Neural cell (in vitro differentiated cells): ENCODE measurements at regions not wholly inside any gene's neighbourhood (a gene's known extent, or its start where the extent isn't known, plus 50 kb on each side); places are given as distances from the start of the nearest gene placed in this dataset.

Source experiments
- H2AFZ ChIP-seq: fragments of 200-600, 300-800 bp; sonication (generic), shearing (Covaris generic); 2 replicates; pipeline ENCODE4 v1.6.0; 2014; ENCODE audit warnings: low read depth, mild to moderate bottlenecking, antibody characterized with exemption, low read length, moderate library complexity
- H3F3A ChIP-seq: fragments of 200-600 bp; shearing (Covaris generic); 2 replicates; pipeline ENCODE4 v1.6.1; 2016; ENCODE audit warnings: mild to moderate bottlenecking, moderate library complexity, mixed read lengths, antibody characterized with exemption, low read length; ENCODE audit not compliant: insufficient read depth, poor library complexity, severe bottlenecking
- H3K27ac ChIP-seq: fragments of 200-600, 300-800 bp; sonication (generic), shearing (Covaris generic); 2 replicates; pipeline ENCODE4 v1.5.1; 2014; ENCODE audit warnings: mild to moderate bottlenecking, low read length, moderate library complexity
- H3K27me3 ChIP-seq: fragments of 300-800, 200-600 bp; sonication (generic), shearing (Covaris generic); 2 replicates; pipeline ENCODE4 v1.6.0; 2014; ENCODE audit warnings: mild to moderate bottlenecking, low read depth, low read length, moderate library complexity; ENCODE audit not compliant: insufficient read depth
- H3K36me3 ChIP-seq: fragments of 300-800, 200-600 bp; sonication (generic), shearing (Covaris generic); 2 replicates; pipeline ENCODE4 v1.5.1; 2014; ENCODE audit warnings: mild to moderate bottlenecking, antibody characterized with exemption, low read length, moderate library complexity; ENCODE audit not compliant: insufficient read depth
- H3K4me2 ChIP-seq: fragments of 300-800, 200-600 bp; sonication (generic), shearing (Covaris generic); 2 replicates; pipeline ENCODE4 v1.6.0; 2014; ENCODE audit warnings: mild to moderate bottlenecking, low read length
- H3K4me3 ChIP-seq: fragments of 300-800, 200-600 bp; sonication (generic), shearing (Covaris generic); 2 replicates; pipeline ENCODE4 v1.5.1; 2014; ENCODE audit warnings: mild to moderate bottlenecking, low read length, moderate library complexity
- H3K79me2 ChIP-seq: fragments of 200-600 bp; shearing (Covaris generic); replicated peaks from 2 replicates; pipeline ENCODE4 v1.6.0; 2014; ENCODE audit warnings: mild to moderate bottlenecking, low read length, moderate library complexity; ENCODE audit not compliant: insufficient read depth
- H3K9ac ChIP-seq: fragments of 300-800, 200-600 bp; sonication (generic), shearing (Covaris generic); 2 replicates; pipeline ENCODE4 v1.6.1; 2016; ENCODE audit warnings: mild to moderate bottlenecking, low read length, mixed read lengths
- H3K9me2 ChIP-seq: fragments of 200-600 bp; shearing (Covaris generic); 2 replicates; pipeline ENCODE4 v1.6.1; 2016; ENCODE audit warnings: mild to moderate bottlenecking, low read length, mixed read lengths; ENCODE audit not compliant: insufficient read depth
- H3K9me3 ChIP-seq: fragments of 200-600, 300-800 bp; sonication (generic), shearing (Covaris generic); 2 replicates; pipeline ENCODE4 v1.6.1; 2016; ENCODE audit warnings: mild to moderate bottlenecking, mixed run types, low read length, moderate library complexity, mixed read lengths
- H4K20me1 ChIP-seq: fragments of 200-600 bp; shearing (Covaris generic); 2 replicates; pipeline ENCODE4 v1.6.1; 2016; ENCODE audit warnings: mild to moderate bottlenecking, mixed run types; ENCODE audit not compliant: insufficient read depth
- EP300 ChIP-seq: fragments of 450-650 bp; conservative IDR thresholded peaks from 2 replicates; pipeline ENCODE4 v1.6.1; 2014; ENCODE audit warnings: antibody characterized with exemption, mild to moderate bottlenecking, moderate library complexity; ENCODE audit not compliant: poor library complexity, severe bottlenecking
- EZH2 ChIP-seq: fragments of 200-600, 300-800 bp; shearing (Covaris generic), sonication (generic); IDR thresholded peaks from 2 replicates; pipeline ENCODE4 v1.6.1; 2014; ENCODE audit warnings: antibody characterized with exemption, low read length, borderline replicate concordance, mild to moderate bottlenecking; ENCODE audit not compliant: insufficient read depth, poor library complexity, severe bottlenecking
- MXI1 ChIP-seq: fragments of 450-650 bp; conservative IDR thresholded peaks from 2 replicates; pipeline ENCODE4 v1.6.1; 2014; ENCODE audit warnings: antibody characterized with exemption, mild to moderate bottlenecking; ENCODE audit not compliant: poor library complexity, severe bottlenecking
- POLR2AphosphoS5 ChIP-seq: IDR thresholded peaks from 2 replicates; pipeline ENCODE4 v1.6.1; 2012
- RAD21 ChIP-seq: fragments of 450-650 bp; conservative IDR thresholded peaks from 2 replicates; pipeline ENCODE4 v1.6.1; 2014; ENCODE audit warnings: antibody characterized with exemption, mild to moderate bottlenecking, moderate library complexity
- SMC3 ChIP-seq: fragments of 450-650 bp; conservative IDR thresholded peaks from 2 replicates; pipeline ENCODE4 v1.6.1; 2014; ENCODE audit warnings: antibody characterized with exemption, mild to moderate bottlenecking, moderate library complexity; ENCODE audit not compliant: poor library complexity
- TAF1 ChIP-seq: IDR thresholded peaks from 2 replicates; pipeline ENCODE4 v1.6.1; 2012; ENCODE audit warnings: low read depth
- TF ChIP-seq, protein P1 (sequence below): IDR thresholded peaks from 2 replicates; pipeline ENCODE4 v1.6.1; 2012; ENCODE audit warnings: borderline replicate concordance
- TF ChIP-seq, protein P2 (sequence below): fragments of 450-650 bp; IDR thresholded peaks from 2 replicates; pipeline ENCODE4 v1.5.1; 2014; ENCODE audit warnings: antibody characterized with exemption, mild to moderate bottlenecking, moderate library complexity; ENCODE audit not compliant: poor library complexity, severe bottlenecking

GRCh38 chr7:126227055-126227454 is 1025.7 kb downstream of the GRM8 start:
- H3K9me3 ChIP-seq: no peaks in the 10 kb centered on the region
- H3K79me2 ChIP-seq: no peaks in the 10 kb centered on the region
- H2AFZ ChIP-seq: no peak overlapping the region
- H3K4me2 ChIP-seq: no peak overlapping the region
- H3F3A ChIP-seq: no peaks in the 10 kb centered on the region
- H3K27ac ChIP-seq: no peak overlapping the region
- no peaks in the 10 kb centered on the region for H3K9me2 ChIP-seq
- TF ChIP-seq TAF1 (no peak), EZH2 (no peak), SMC3 (no peak), EP300 (no peak), MXI1 (no peak)
- TF ChIP-seq, protein P1, sequence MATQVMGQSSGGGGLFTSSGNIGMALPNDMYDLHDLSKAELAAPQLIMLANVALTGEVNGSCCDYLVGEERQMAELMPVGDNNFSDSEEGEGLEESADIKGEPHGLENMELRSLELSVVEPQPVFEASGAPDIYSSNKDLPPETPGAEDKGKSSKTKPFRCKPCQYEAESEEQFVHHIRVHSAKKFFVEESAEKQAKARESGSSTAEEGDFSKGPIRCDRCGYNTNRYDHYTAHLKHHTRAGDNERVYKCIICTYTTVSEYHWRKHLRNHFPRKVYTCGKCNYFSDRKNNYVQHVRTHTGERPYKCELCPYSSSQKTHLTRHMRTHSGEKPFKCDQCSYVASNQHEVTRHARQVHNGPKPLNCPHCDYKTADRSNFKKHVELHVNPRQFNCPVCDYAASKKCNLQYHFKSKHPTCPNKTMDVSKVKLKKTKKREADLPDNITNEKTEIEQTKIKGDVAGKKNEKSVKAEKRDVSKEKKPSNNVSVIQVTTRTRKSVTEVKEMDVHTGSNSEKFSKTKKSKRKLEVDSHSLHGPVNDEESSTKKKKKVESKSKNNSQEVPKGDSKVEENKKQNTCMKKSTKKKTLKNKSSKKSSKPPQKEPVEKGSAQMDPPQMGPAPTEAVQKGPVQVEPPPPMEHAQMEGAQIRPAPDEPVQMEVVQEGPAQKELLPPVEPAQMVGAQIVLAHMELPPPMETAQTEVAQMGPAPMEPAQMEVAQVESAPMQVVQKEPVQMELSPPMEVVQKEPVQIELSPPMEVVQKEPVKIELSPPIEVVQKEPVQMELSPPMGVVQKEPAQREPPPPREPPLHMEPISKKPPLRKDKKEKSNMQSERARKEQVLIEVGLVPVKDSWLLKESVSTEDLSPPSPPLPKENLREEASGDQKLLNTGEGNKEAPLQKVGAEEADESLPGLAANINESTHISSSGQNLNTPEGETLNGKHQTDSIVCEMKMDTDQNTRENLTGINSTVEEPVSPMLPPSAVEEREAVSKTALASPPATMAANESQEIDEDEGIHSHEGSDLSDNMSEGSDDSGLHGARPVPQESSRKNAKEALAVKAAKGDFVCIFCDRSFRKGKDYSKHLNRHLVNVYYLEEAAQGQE: no peak
- no peaks in the 10 kb centered on the region for H4K20me1 ChIP-seq
- no peak overlapping the region for H3K9ac ChIP-seq
- H3K27me3 ChIP-seq: no peaks in the 10 kb centered on the region
- no peak overlapping the region for H3K4me3 ChIP-seq
- no peaks in the 10 kb centered on the region for H3K36me3 ChIP-seq

- Histone ChIP-seq H2AFZ (no peak overlapping the region), H4K20me1 (no peaks in the 10 kb centered on the region)
These were observed 1029.0 kb downstream of the GRM8 start for GRCh38 chr7:126223729-126224128.

More at GRCh38 chr7:126223729-126224128, 1029.0 kb downstream of the GRM8 start:
- no peak overlapping the region for H3K4me2 ChIP-seq
- no peaks in the 10 kb centered on the region for H3K9me3 ChIP-seq
- no peaks in the 10 kb centered on the region for H3K9me2 ChIP-seq
- TF ChIP-seq POLR2AphosphoS5: no peak
- TF ChIP-seq RAD21: no peak
- TF ChIP-seq, protein P2, sequence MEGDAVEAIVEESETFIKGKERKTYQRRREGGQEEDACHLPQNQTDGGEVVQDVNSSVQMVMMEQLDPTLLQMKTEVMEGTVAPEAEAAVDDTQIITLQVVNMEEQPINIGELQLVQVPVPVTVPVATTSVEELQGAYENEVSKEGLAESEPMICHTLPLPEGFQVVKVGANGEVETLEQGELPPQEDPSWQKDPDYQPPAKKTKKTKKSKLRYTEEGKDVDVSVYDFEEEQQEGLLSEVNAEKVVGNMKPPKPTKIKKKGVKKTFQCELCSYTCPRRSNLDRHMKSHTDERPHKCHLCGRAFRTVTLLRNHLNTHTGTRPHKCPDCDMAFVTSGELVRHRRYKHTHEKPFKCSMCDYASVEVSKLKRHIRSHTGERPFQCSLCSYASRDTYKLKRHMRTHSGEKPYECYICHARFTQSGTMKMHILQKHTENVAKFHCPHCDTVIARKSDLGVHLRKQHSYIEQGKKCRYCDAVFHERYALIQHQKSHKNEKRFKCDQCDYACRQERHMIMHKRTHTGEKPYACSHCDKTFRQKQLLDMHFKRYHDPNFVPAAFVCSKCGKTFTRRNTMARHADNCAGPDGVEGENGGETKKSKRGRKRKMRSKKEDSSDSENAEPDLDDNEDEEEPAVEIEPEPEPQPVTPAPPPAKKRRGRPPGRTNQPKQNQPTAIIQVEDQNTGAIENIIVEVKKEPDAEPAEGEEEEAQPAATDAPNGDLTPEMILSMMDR: no peak
- no peak for TF ChIP-seq EZH2
- H3K4me3 ChIP-seq: no peak overlapping the region
- H3K79me2 ChIP-seq: no peaks in the 10 kb centered on the region
- no peak overlapping the region for H3K27ac ChIP-seq
- no peaks in the 10 kb centered on the region for H3K27me3 ChIP-seq
- no peaks in the 10 kb centered on the region for H3K36me3 ChIP-seq
- H3F3A ChIP-seq: no peaks in the 10 kb centered on the region
- H3K9ac ChIP-seq: no peak overlapping the region
